ENCODE measurements at regions not wholly inside any gene's neighbourhood (a gene's known extent, or its start where the extent isn't known, plus 50 kb on each side); places are given as distances from the start of the nearest gene placed in this dataset.

DNA sequence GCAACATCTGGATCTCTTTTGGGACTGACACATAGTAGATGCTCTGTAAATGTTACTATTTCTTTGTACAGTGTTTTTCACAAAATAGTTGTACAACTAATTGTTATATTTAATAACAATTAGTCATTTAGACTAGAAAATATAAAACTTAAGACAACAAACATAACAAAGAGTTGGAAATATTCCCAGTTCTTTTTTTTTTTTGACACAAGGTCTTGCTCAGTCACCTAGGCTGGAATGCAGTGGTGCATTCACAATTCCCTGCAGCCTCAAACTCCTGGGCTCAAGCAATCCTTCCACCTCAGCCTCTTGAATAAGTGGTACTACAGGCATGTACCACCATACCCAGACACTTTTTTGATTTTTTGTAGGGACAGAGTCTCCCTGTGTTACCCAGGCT, 105.8 kb downstream of the UTRN start:
- Mint-ChIP-seq H3K9me3 (no peaks in the 10 kb centered on the region), H3K4me3 (no peak overlapping the region), H3K36me3 (ENCODE audit: insufficient read depth in 1 of 3, low read depth in 3 of 3) (peaks cover 0 to 2% (median 0%) of the 10 kb centered on the region in 3 experiments; a peak in 2 of 7 replicates), H3K27ac (0 out of 7 replicates have a peak overlapping the region, but pooled peaks of 1 of the 3 experiments have one; percentile 62), H3K4me1 (peaks cover 20 to 22% of the 10 kb centered on the region in 2 experiments), H3K27me3 (ENCODE audit: low read depth) (no peaks in the 10 kb centered on the region)
- Histone ChIP-seq H4K8ac (replicated peaks; ENCODE audit: insufficient read length, low read depth, low read length) (no peak overlapping the region), H4K20me1 (ENCODE audit: control insufficient read depth, insufficient read depth, insufficient read length) (no peaks in the 10 kb centered on the region), H2AK5ac (ENCODE audit: insufficient read length, low read length) (no peak overlapping the region), H3K14ac (ENCODE audit: insufficient read depth, low read length) (no peak overlapping the region), H3T11ph (ENCODE audit: low read length) (no peak overlapping the region), H4K5ac (ENCODE audit: insufficient read length, low read depth, low read length) (no peak overlapping the region), H2BK12ac (ENCODE audit: insufficient read length, low read depth, low read length) (no peak overlapping the region), H2BK15ac (ENCODE audit: low read depth, low read length) (no peak overlapping the region), H3K4me2 (ENCODE audit: insufficient read depth, insufficient read length, low read length) (no peak overlapping the region), H3K4ac (ENCODE audit: low read depth, low read length) (no peak overlapping the region), H3K79me1 (ENCODE audit: insufficient read depth, low read depth, low read length, poor library complexity, severe bottlenecking) (no peaks in the 10 kb centered on the region), H3K23me2 (ENCODE audit: insufficient read length, low read depth, low read length, poor library complexity, severe bottlenecking) (no peaks in the 10 kb centered on the region), H2AFZ (ENCODE audit: low read length) (no peak overlapping the region), H3K27me3 (ENCODE audit: insufficient read depth, low read length) (no peaks in the 10 kb centered on the region), H4K91ac (ENCODE audit: insufficient read length, low read depth, low read length) (no peak overlapping the region), H3K56ac (ENCODE audit: insufficient read length, low read depth, low read length) (no peak overlapping the region), H3K4me1 (ENCODE audit: insufficient read depth, low read length) (peaks cover 3% of the 10 kb centered on the region; the same call in 1 of the 2 replicates), H3K79me2 (ENCODE audit: insufficient read depth, low read length) (no peaks in the 10 kb centered on the region; the same call in 1 of the 2 replicates), H3K23ac (ENCODE audit: insufficient read length, low read depth, low read length) (no peak overlapping the region), H3K18ac (ENCODE audit: insufficient read length, low read depth, low read length) (no peak overlapping the region), H2BK5ac (ENCODE audit: insufficient read length, low read length) (no peak overlapping the region), H2BK20ac (ENCODE audit: low read depth, low read length, poor library complexity, severe bottlenecking) (no peak overlapping the region), H2BK120ac (ENCODE audit: low read depth, low read length, poor library complexity, severe bottlenecking) (no peak overlapping the region), H3K27ac (ENCODE audit: insufficient read length, low read depth, low read length) (no peak overlapping the region), H3K9ac (ENCODE audit: extremely low read depth, insufficient read length, low read length) (no peak overlapping the region), H3K9me3 (ENCODE audit: control insufficient read depth, low read depth, low read length) (no peaks in the 10 kb centered on the region)
- no peak for TF ChIP-seq CTCF (conservative IDR thresholded peaks at IDR 0.05)
- no peak for DNase-seq

Measured in H9 (cell line).